GM21423 (cell line): ENCODE measurements at regions not wholly inside any gene's neighbourhood (a gene's known extent, or its start where the extent isn't known, plus 50 kb on each side); places are given as distances from the start of the nearest gene placed in this dataset.

Experiments
- ATAC-seq: cut with Tn5 transposase; IDR thresholded peaks from one replicate; pipeline ENCODE4 v1.9.1; 2021; ENCODE audit warnings: mild to moderate bottlenecking, moderate library complexity; ENCODE audit not compliant: unreplicated experiment

- no peak for ATAC-seq
Observed at GRCh38 chr2:133765658-133766057, 197.4 kb upstream of the NCKAP5 start.

- ATAC-seq: no peak
Observed at GRCh38 chr2:133766164-133766832, 198.0 kb upstream of the NCKAP5 start.

- no peak for ATAC-seq
Observed at GRCh38 chr2:133768256-133768655, 200.0 kb upstream of the NCKAP5 start.

- no peak for ATAC-seq
Observed at GRCh38 chr2:133768658-133769435, 200.6 kb upstream of the NCKAP5 start.

- ATAC-seq: no peak
Observed at GRCh38 chr2:133773854-133774653, 205.8 kb upstream of the NCKAP5 start.

GRCh38 chr2:133774654-133775015 lies 206.4 kb upstream of the NCKAP5 start:
- no peak for ATAC-seq

GRCh38 chr2:133776936-133777573 lies 208.8 kb upstream of the NCKAP5 start:
- no peak for ATAC-seq

GRCh38 chr2:133777574-133777960 lies 209.3 kb upstream of the NCKAP5 start:
- ATAC-seq: no peak

- no peak for ATAC-seq
Observed at GRCh38 chr2:133780099-133780996, 212.1 kb upstream of the NCKAP5 start.

GRCh38 chr2:133780997-133781513 lies 212.8 kb upstream of the NCKAP5 start:
- no peak for ATAC-seq

GRCh38 chr2:133787207-133787606 lies 218.9 kb upstream of the NCKAP5 start:
- no peak for ATAC-seq

GRCh38 chr2:133787651-133788050 lies 219.4 kb upstream of the NCKAP5 start:
- ATAC-seq: no peak

- ATAC-seq: no peak
Observed at GRCh38 chr2:133788386-133788785, 220.1 kb upstream of the NCKAP5 start.

GRCh38 chr2:133789743-133790142 lies 221.5 kb upstream of the NCKAP5 start:
- no peak for ATAC-seq

- ATAC-seq: no peak
Observed at GRCh38 chr2:133790711-133791110, 222.4 kb upstream of the NCKAP5 start.

GRCh38 chr2:133791191-133791590 lies 222.9 kb upstream of the NCKAP5 start:
- no peak for ATAC-seq

- ATAC-seq: no peak
Observed at GRCh38 chr2:133792223-133792622, 224.0 kb upstream of the NCKAP5 start.

GRCh38 chr2:133794114-133794513 lies 225.9 kb upstream of the NCKAP5 start:
- ATAC-seq: no peak

- ATAC-seq: no peak
Observed at GRCh38 chr2:133801946-133802345, 233.7 kb upstream of the NCKAP5 start.

GRCh38 chr2:133802409-133803039 lies 234.3 kb upstream of the NCKAP5 start:
- ATAC-seq: no peak
